IMR-90 (cell line): ENCODE measurements at regions not wholly inside any gene's neighbourhood (a gene's known extent, or its start where the extent isn't known, plus 50 kb on each side); places are given as distances from the start of the nearest gene placed in this dataset.

Experiments
- ATAC-seq: fragments of 200-7000 bp; cut with Tn5 transposase; 2 replicates; pipeline ENCODE4 v1.9.1; 2020; ENCODE audit warnings: low read depth, mild to moderate bottlenecking, moderate library complexity
- BruUV-seq: library from RNA; stranded (reverse); fragments of 400-500 nt; replicated peaks from 2 replicates; lab custom pipeline; 2021; lab: Mats Ljungman, UMichigan
- CTCF ChIA-PET: fragments of 300-600 bp; formaldehyde crosslinking; extraction: SDS; loops from one replicate; lab custom pipeline; 2021; ENCODE audit warnings: antibody characterized with exemption; lab: Yijun Ruan, JAX
- POLR2A ChIA-PET: fragments of 300-600 bp; sonication (Branson Sonifier 250); formaldehyde crosslinking; loops from one replicate; lab custom pipeline; 2022; ENCODE audit warnings: antibody characterized with exemption; ENCODE audit not compliant: unreplicated experiment; lab: Charles Lee
- DNase-seq: peaks from one replicate; pipeline ENCODE4 v3.0.0; 2013
- H2AFZ ChIP-seq: replicated peaks from 2 replicates; pipeline ENCODE3; 2013; ENCODE audit warnings: low read length, mild to moderate bottlenecking; ENCODE audit not compliant: poor library complexity
- H2AK5ac ChIP-seq: 2 replicates; pipeline ENCODE4 v1.6.1; 2013; ENCODE audit warnings: low read depth, low read length, inconsistent platforms
- H2AK9ac ChIP-seq: replicated peaks from 2 replicates; pipeline ENCODE3; 2013; ENCODE audit warnings: mild to moderate bottlenecking, low read depth, low read length, moderate library complexity; ENCODE audit not compliant: poor library complexity
- H2BK120ac ChIP-seq: 2 replicates; pipeline ENCODE4 v1.6.1; 2013; ENCODE audit warnings: low read depth, low read length, inconsistent platforms
- H2BK15ac ChIP-seq: 3 replicates; pipeline ENCODE4 v1.6.1; 2013; ENCODE audit warnings: low read depth, low read length, inconsistent platforms
- H2BK20ac ChIP-seq: 2 replicates; pipeline ENCODE4 v1.6.1; 2013; ENCODE audit warnings: low read depth, mild to moderate bottlenecking, inconsistent platforms, low read length, moderate library complexity
- H2BK5ac ChIP-seq: 2 replicates; pipeline ENCODE4 v1.6.1; 2013; ENCODE audit warnings: mild to moderate bottlenecking, low read depth, low read length, inconsistent platforms; ENCODE audit not compliant: poor library complexity, severe bottlenecking
- H3K14ac ChIP-seq: replicated peaks from 2 replicates; pipeline ENCODE4 v1.6.1; 2013; ENCODE audit warnings: low read depth, low read length, inconsistent platforms
- H3K18ac ChIP-seq: 2 replicates; pipeline ENCODE4 v1.6.1; 2013; ENCODE audit warnings: low read depth, low read length, control low read depth
- H3K23ac ChIP-seq: 2 replicates; pipeline ENCODE4 v1.6.1; 2013; ENCODE audit warnings: low read depth, low read length, inconsistent platforms
- H3K27ac ChIP-seq: 2 replicates; pipeline ENCODE4 v1.5.1; 2013; ENCODE audit warnings: mild to moderate bottlenecking, control low read depth, low read length; ENCODE audit not compliant: insufficient read depth
- H3K27me3 ChIP-seq: 2 replicates; pipeline ENCODE4 v1.6.1; 2013; ENCODE audit warnings: low read length; ENCODE audit not compliant: control insufficient read depth, insufficient read depth
- H3K36me3 ChIP-seq: 2 replicates; pipeline ENCODE4 v1.6.1; 2013; ENCODE audit warnings: low read length, mixed read lengths; ENCODE audit not compliant: control insufficient read depth, insufficient read depth
- H3K4ac ChIP-seq: 2 replicates; pipeline ENCODE4 v1.6.1; 2013; ENCODE audit warnings: low read depth, low read length, inconsistent platforms
- H3K4me1 ChIP-seq: 2 replicates; pipeline ENCODE4 v1.6.1; 2013; ENCODE audit warnings: low read length, mixed read lengths; ENCODE audit not compliant: control insufficient read depth, insufficient read depth
- H3K4me2 ChIP-seq: 2 replicates; pipeline ENCODE4 v1.6.1; 2013; ENCODE audit warnings: low read depth, mild to moderate bottlenecking, control low read depth, low read length, moderate library complexity
- H3K4me3 ChIP-seq: 2 replicates; pipeline ENCODE4 v1.5.1; 2013; ENCODE audit warnings: low read depth, mild to moderate bottlenecking, control low read depth, low read length, moderate library complexity; ENCODE audit not compliant: insufficient read depth
- H3K56ac ChIP-seq: 2 replicates; pipeline ENCODE4 v1.6.1; 2013; ENCODE audit warnings: low read length, inconsistent platforms; ENCODE audit not compliant: insufficient read depth; ENCODE audit errors: extremely low read depth
- H3K79me1 ChIP-seq, 2 experiments: 2 replicates each; pipeline ENCODE4 v1.6.1; 2013; ENCODE audit warnings: low read length in 2 of 2, inconsistent platforms in 1 of 2, low read depth in 1 of 2
- H3K9ac ChIP-seq: 2 replicates; pipeline ENCODE4 v1.6.1; 2013; ENCODE audit warnings: low read depth, low read length, control low read depth
- H3K9me1 ChIP-seq: 2 replicates; pipeline ENCODE4 v1.6.1; 2013; ENCODE audit warnings: low read length, inconsistent platforms; ENCODE audit not compliant: insufficient read depth
- H3K9me3 ChIP-seq: 2 replicates; pipeline ENCODE4 v1.6.1; 2013; ENCODE audit warnings: low read length; ENCODE audit not compliant: control insufficient read depth, insufficient read depth
- H4K20me1 ChIP-seq: 2 replicates; pipeline ENCODE4 v1.6.1; 2013; ENCODE audit warnings: low read length, inconsistent platforms; ENCODE audit not compliant: insufficient read depth
- H4K5ac ChIP-seq: 2 replicates; pipeline ENCODE4 v1.6.1; 2013; ENCODE audit warnings: mild to moderate bottlenecking, low read depth, low read length, control low read depth
- H4K8ac ChIP-seq, 2 experiments: 2 replicates each; pipeline ENCODE4 v1.6.1; 2013; ENCODE audit warnings: low read depth in 2 of 2, low read length in 2 of 2, control low read depth in 1 of 2, inconsistent platforms in 1 of 2
- H4K91ac ChIP-seq: 2 replicates; pipeline ENCODE4 v1.6.1; 2013; ENCODE audit warnings: low read depth, low read length, inconsistent platforms; ENCODE audit not compliant: insufficient read depth
- BHLHE40 ChIP-seq: fragments of 150-350 bp; IDR thresholded peaks from 2 replicates; pipeline ENCODE4 v1.6.1; 2016; ENCODE audit warnings: mild to moderate bottlenecking, low read depth, low read length
- CEBPB ChIP-seq: IDR thresholded peaks from 2 replicates; pipeline ENCODE4 v1.6.1; 2012; ENCODE audit warnings: low read depth, low read length, improper control_type of control experiment
- CHD1 ChIP-seq: IDR thresholded peaks from 2 replicates; pipeline ENCODE4 v1.6.1; 2012; ENCODE audit warnings: low read depth, low read length, improper control_type of control experiment
- CTCF ChIP-seq: conservative IDR thresholded peaks from 2 replicates; pipeline ENCODE4 v1.5.1; 2012; ENCODE audit warnings: mild to moderate bottlenecking, low read depth, low read length, improper control_type of control experiment
- ELK1 ChIP-seq: fragments of 150-350 bp; IDR thresholded peaks from 2 replicates; pipeline ENCODE4 v1.6.1; 2016; ENCODE audit warnings: low read depth, mild to moderate bottlenecking, low read length, moderate library complexity, borderline replicate concordance
- FOS ChIP-seq: fragments of 150-350 bp; IDR thresholded peaks from 2 replicates; pipeline ENCODE4 v1.6.1; 2016; ENCODE audit warnings: low read depth, low read length
- MAFK ChIP-seq: IDR thresholded peaks from 2 replicates; pipeline ENCODE4 v1.6.1; 2012; ENCODE audit warnings: low read depth, low read length, improper control_type of control experiment
- MAZ ChIP-seq: IDR thresholded peaks from 2 replicates; pipeline ENCODE4 v1.6.1; 2012; ENCODE audit warnings: low read depth, mild to moderate bottlenecking, low read length, improper control_type of control experiment, moderate library complexity, borderline replicate concordance
- MXI1 ChIP-seq: IDR thresholded peaks from 2 replicates; pipeline ENCODE4 v1.6.1; 2012; ENCODE audit warnings: low read depth, mild to moderate bottlenecking, low read length, moderate library complexity, borderline replicate concordance
- NFE2L2 ChIP-seq: fragments of 150-350 bp; IDR thresholded peaks from 2 replicates; pipeline ENCODE4 v1.6.1; 2016; ENCODE audit warnings: low read depth, mild to moderate bottlenecking, low read length
- POLR2A ChIP-seq: IDR thresholded peaks from 2 replicates; pipeline ENCODE4 v1.6.1; 2012; ENCODE audit warnings: mild to moderate bottlenecking, low read depth, low read length
- RAD21 ChIP-seq: IDR thresholded peaks from 2 replicates; pipeline ENCODE4 v1.6.1; 2012; ENCODE audit warnings: low read length, improper control_type of control experiment
- RCOR1 ChIP-seq: IDR thresholded peaks from 2 replicates; pipeline ENCODE4 v1.6.1; 2012; ENCODE audit warnings: mild to moderate bottlenecking, low read length, improper control_type of control experiment; ENCODE audit not compliant: insufficient replicate concordance
- RFX5 ChIP-seq: IDR thresholded peaks from 2 replicates; pipeline ENCODE4 v1.8.0; 2012; ENCODE audit warnings: low read depth, mild to moderate bottlenecking, low read length, moderate library complexity
- SMC3 ChIP-seq: fragments of 150-350 bp; IDR thresholded peaks from 2 replicates; pipeline ENCODE4 v1.6.1; 2016; ENCODE audit warnings: low read depth, mild to moderate bottlenecking, antibody characterized with exemption, low read length, moderate library complexity
- USF2 ChIP-seq: fragments of 150-350 bp; IDR thresholded peaks from 2 replicates; pipeline ENCODE4 v1.6.1; 2017; ENCODE audit warnings: mild to moderate bottlenecking, antibody characterized with exemption, low read length, low read depth
- WGBS, 2 experiments: methylation state at CpG; one replicate each; pipeline versions ENCODE4 v1.1.5 to v1.1.7; 2013; ENCODE audit warnings: missing lambda C conversion rate in 2 of 2; ENCODE audit not compliant: insufficient read length in 1 of 2; ENCODE audit errors: extremely low coverage in 2 of 2; 5-methylcytosine and 5-hydroxymethylcytosine counted together
- dilution Hi-C: fragments of 300-500 bp; cut with HindIII; formaldehyde crosslinking; loops from one replicate; pipeline ENCODE4 v1.14.3; 2018; ENCODE audit warnings: low sequenced_read_pairs; ENCODE audit not compliant: unreplicated experiment
- in situ Hi-C: fragments of 300-500 bp; cut with MboI; formaldehyde crosslinking; loops from 3 replicates; pipeline ENCODE4 v1.14.3; 2019; ENCODE audit warnings: low sequenced_read_pairs, inconsistent platforms, mixed read lengths
- intact Hi-C: fragments of 100-400 bp; cut with micrococcal nuclease; formaldehyde crosslinking; loops from 2 replicates; pipeline ENCODE4 v1.10.0; 2022

- ATAC-seq (no peak), DNase-seq (no peak)
- Histone ChIP-seq H3K4me2 (no peak overlapping the region), H3K14ac (no peak overlapping the region), H2AK9ac (no peak overlapping the region), H2BK120ac (no peak overlapping the region), H2BK15ac (no peak overlapping the region), H3K79me1 (no peaks in the 10 kb centered on the region), H3K9me3 (no peaks in the 10 kb centered on the region), H2AFZ (peak overlapping the region; percentile 10), H3K27ac (no peak overlapping the region), H2BK5ac (no peak overlapping the region), H4K20me1 (0 out of 2 replicates have a peak, but pooled peaks cover 5% of the 10 kb centered on the region), H3K56ac (no peak overlapping the region), H4K91ac (no peak overlapping the region), H3K36me3 (no peaks in the 10 kb centered on the region), H3K4me1 (no peaks in the 10 kb centered on the region), H4K8ac (no peak overlapping the region), H2BK20ac (no peak overlapping the region), H3K4ac (no peak overlapping the region), H3K9me1 (peaks cover 7% of the 10 kb centered on the region; the same call in 1 of the 2 replicates), H3K27me3 (peaks cover 64% of the 10 kb centered on the region), H3K9ac (no peak overlapping the region), H2AK5ac (no peak overlapping the region), H3K4me3 (no peak overlapping the region), H3K23ac (no peak overlapping the region), H4K5ac (no peak overlapping the region), H3K18ac (no peak overlapping the region)
- ChIA-PET CTCF (no interaction called here), POLR2A (no interaction called here)
- intact Hi-C loops = no loop called here
- no peak for TF ChIP-seq MAZ
- no peak for TF ChIP-seq USF2
- TF ChIP-seq ELK1 = no peak
- no peak for TF ChIP-seq POLR2A
- TF ChIP-seq MAFK = no peak
- no peak for TF ChIP-seq RFX5
- no peak for TF ChIP-seq NFE2L2
- no peak for TF ChIP-seq BHLHE40
- no peak for TF ChIP-seq MXI1
- no peak for TF ChIP-seq FOS
- no peak for TF ChIP-seq CHD1
- no peak for TF ChIP-seq SMC3
- no peak for TF ChIP-seq RCOR1
- TF ChIP-seq CTCF = no peak
- no peak for TF ChIP-seq RAD21
- no peak for TF ChIP-seq CEBPB
- WGBS, 2 experiments = no CpG with 5 or more reads among the region's 2 CpGs
- in situ Hi-C loops = no loop called here
- BruUV-seq = no TSS peak
- dilution Hi-C loops = no loop called here
Measured at GRCh38 chrX:69260169-69260568, 94.9 kb upstream of the PJA1 start.
